HEK293 (cell line): ENCODE measurements at regions not wholly inside any gene's neighbourhood (a gene's known extent, or its start where the extent isn't known, plus 50 kb on each side); places are given as distances from the start of the nearest gene placed in this dataset.

Experiments used
- CTCF ChIA-PET: fragments of 350-600 bp; formaldehyde crosslinking; extraction: SDS; loops from one replicate; lab custom pipeline; 2021; ENCODE audit warnings: antibody characterized with exemption; lab: Yijun Ruan, JAX
- POLR2A ChIA-PET: fragments of 300-600 bp; formaldehyde crosslinking; extraction: SDS; loops from one replicate; lab custom pipeline; 2020; ENCODE audit warnings: antibody characterized with exemption, inconsistent platforms; lab: Yijun Ruan, JAX
- H3K27ac ChIP-seq: fragments of 200-500 bp; sonication (Bioruptor generic); 2 replicates; pipeline ENCODE4 v1.5.1; 2014; ENCODE audit warnings: low read depth, low read length, control low read depth, inconsistent platforms; ENCODE audit errors: extremely low read depth
- H3K36me3 ChIP-seq, 2 experiments: fragments of 200-500 bp in 1 of 2; sonication (Bioruptor generic) in 1 of 2; 1 replicate in 1 of 2; 2 replicates in 1 of 2; pipeline ENCODE4 v1.5.1; 2014 to 2017; ENCODE audit warnings: inconsistent platforms in 2 of 2, low read length in 2 of 2; ENCODE audit not compliant: control insufficient read depth in 2 of 2, insufficient read depth in 1 of 2
- H3K4me1 ChIP-seq: fragments of 200-500 bp; sonication (Bioruptor generic); 2 replicates; pipeline ENCODE4 v1.5.1; 2014; ENCODE audit warnings: mild to moderate bottlenecking, low read length, inconsistent platforms; ENCODE audit not compliant: control insufficient read depth, insufficient read depth
- H3K4me3 ChIP-seq: 2 replicates; pipeline ENCODE4 v1.5.1; 2011; ENCODE audit warnings: low read depth, mild to moderate bottlenecking, control low read depth, low read length, moderate library complexity
- H3K9me3 ChIP-seq: fragments of 200-500 bp; sonication (Bioruptor generic); 2 replicates; pipeline ENCODE4 v1.5.1; 2014; ENCODE audit warnings: low read depth, low read length, inconsistent platforms; ENCODE audit not compliant: control insufficient read depth, insufficient read depth
- MYNN ChIP-seq: fragments of 450-650 bp; formaldehyde crosslinking; IDR thresholded peaks from 2 replicates; pipeline ENCODE4 v1.5.1; 2016; ENCODE audit warnings: missing biosample characterization, missing genetic modification characterization, borderline replicate concordance
- MZF1 ChIP-seq: fragments of 450-650 bp; formaldehyde crosslinking; IDR thresholded peaks from 2 replicates; pipeline ENCODE4 v1.5.1; 2017; ENCODE audit warnings: missing biosample characterization, missing genetic modification characterization, borderline replicate concordance
- SCRT2 ChIP-seq: fragments of 450-650 bp; formaldehyde crosslinking; IDR thresholded peaks from 2 replicates; pipeline ENCODE4 v1.5.1; 2016; ENCODE audit warnings: missing biosample characterization, missing genetic modification characterization
- SP2 ChIP-seq: fragments of 450-650 bp; formaldehyde crosslinking; IDR thresholded peaks from 2 replicates; pipeline ENCODE4 v1.5.1; 2016; ENCODE audit warnings: missing biosample characterization, missing genetic modification characterization
- SP7 ChIP-seq: fragments of 450-650 bp; formaldehyde crosslinking; IDR thresholded peaks from 2 replicates; pipeline ENCODE4 v1.5.1; 2016; ENCODE audit warnings: missing biosample characterization, missing genetic modification characterization
- WT1 ChIP-seq: fragments of 450-650 bp; formaldehyde crosslinking; IDR thresholded peaks from 2 replicates; pipeline ENCODE4 v1.5.1; 2016; ENCODE audit warnings: missing biosample characterization, missing genetic modification characterization
- ZBTB1 ChIP-seq: fragments of 450-650 bp; formaldehyde crosslinking; IDR thresholded peaks from 2 replicates; pipeline ENCODE4 v1.5.1; 2016; ENCODE audit warnings: missing biosample characterization, missing genetic modification characterization
- ZBTB26 ChIP-seq: fragments of 450-650 bp; formaldehyde crosslinking; optimal IDR thresholded peaks from 2 replicates; pipeline ENCODE3; 2016; ENCODE audit warnings: missing biosample characterization, mild to moderate bottlenecking, missing genetic modification characterization
- ZIC2 ChIP-seq: fragments of 450-650 bp; formaldehyde crosslinking; IDR thresholded peaks from 2 replicates; pipeline ENCODE4 v1.5.1; 2016; ENCODE audit warnings: missing biosample characterization, missing genetic modification characterization
- ZNF112 ChIP-seq: fragments of 450-650 bp; formaldehyde crosslinking; IDR thresholded peaks from 2 replicates; pipeline ENCODE4 v1.5.0; 2017; ENCODE audit warnings: missing biosample characterization, missing genetic modification characterization
- ZNF248 ChIP-seq: fragments of 450-650 bp; formaldehyde crosslinking; IDR thresholded peaks from 2 replicates; pipeline ENCODE4 v1.5.1; 2017; ENCODE audit warnings: missing biosample characterization, missing genetic modification characterization
- ZNF274 ChIP-seq, 2 experiments: fragments of 200-500 bp in 1 of 2; fragments of 450-650 bp in 1 of 2; sonication (Bioruptor generic) in 1 of 2; formaldehyde crosslinking in 1 of 2; IDR thresholded peaks; 2 replicates each; pipeline versions ENCODE4 v1.5.1 to v1.6.1; 2014 to 2016; ENCODE audit warnings: borderline replicate concordance in 1 of 2, inconsistent platforms in 1 of 2, low read length in 1 of 2, missing biosample characterization in 1 of 2, missing genetic modification characterization in 1 of 2
- ZNF350 ChIP-seq: fragments of 450-650 bp; formaldehyde crosslinking; IDR thresholded peaks from 2 replicates; pipeline ENCODE4 v1.5.0; 2017; ENCODE audit warnings: missing biosample characterization, mild to moderate bottlenecking, missing genetic modification characterization
- ZNF394 ChIP-seq: fragments of 450-650 bp; formaldehyde crosslinking; IDR thresholded peaks from 2 replicates; pipeline ENCODE4 v1.5.1; 2016; ENCODE audit warnings: missing biosample characterization, missing genetic modification characterization, mild to moderate bottlenecking, moderate library complexity, borderline replicate concordance
- ZNF416 ChIP-seq: fragments of 450-650 bp; formaldehyde crosslinking; IDR thresholded peaks from 2 replicates; pipeline ENCODE4 v1.5.1; 2016; ENCODE audit warnings: missing biosample characterization, missing genetic modification characterization
- ZNF530 ChIP-seq: fragments of 450-650 bp; formaldehyde crosslinking; IDR thresholded peaks from 2 replicates; pipeline ENCODE4 v1.5.1; 2016; ENCODE audit warnings: low read depth, missing biosample characterization, missing genetic modification characterization
- ZNF623 ChIP-seq: fragments of 450-650 bp; formaldehyde crosslinking; IDR thresholded peaks from 2 replicates; pipeline ENCODE4 v1.5.1; 2016; ENCODE audit warnings: missing biosample characterization, missing genetic modification characterization
- ZNF645 ChIP-seq: fragments of 450-650 bp; formaldehyde crosslinking; IDR thresholded peaks from 2 replicates; pipeline ENCODE4; 2016; ENCODE audit warnings: missing biosample characterization, missing genetic modification characterization
- ZNF701 ChIP-seq: fragments of 450-650 bp; formaldehyde crosslinking; IDR thresholded peaks from 2 replicates; pipeline ENCODE4 v1.5.1; 2016; ENCODE audit warnings: missing biosample characterization, missing genetic modification characterization
- ZNF837 ChIP-seq: fragments of 450-650 bp; formaldehyde crosslinking; IDR thresholded peaks from 2 replicates; pipeline ENCODE4 v1.5.1; 2016; ENCODE audit warnings: missing biosample characterization, missing genetic modification characterization
- ZSCAN30 ChIP-seq: fragments of 450-650 bp; IDR thresholded peaks from 2 replicates; pipeline ENCODE4 v1.5.1; 2018; ENCODE audit warnings: missing biosample characterization, mild to moderate bottlenecking, missing genetic modification characterization, moderate library complexity
- TF ChIP-seq, protein P1 (sequence below): fragments of 450-650 bp; formaldehyde crosslinking; IDR thresholded peaks from 2 replicates; pipeline ENCODE4 v1.5.1; 2016; ENCODE audit warnings: missing biosample characterization, missing genetic modification characterization, low read depth

GRCh38 chr5:89542736-89543135, 659.8 kb upstream of the MEF2C start:
- CTCF ChIA-PET: no interaction called here
- no peak for TF ChIP-seq ZNF837 (tag by site-specific recombination)
- no peak for TF ChIP-seq ZIC2 (tag by site-specific recombination)
- no peak for TF ChIP-seq ZNF645 (tag by site-specific recombination)
- TF ChIP-seq ZNF416 (tag by site-specific recombination): no peak
- H3K9me3 ChIP-seq: no peaks in the 10 kb centered on the region
- no peaks in the 10 kb centered on the region for H3K4me1 ChIP-seq
- H3K36me3 ChIP-seq: no peaks in the 10 kb centered on the region
- H3K27ac ChIP-seq: no peak overlapping the region
- POLR2A ChIA-PET: no interaction called here
- H3K4me3 ChIP-seq: no peak overlapping the region

DNA sequence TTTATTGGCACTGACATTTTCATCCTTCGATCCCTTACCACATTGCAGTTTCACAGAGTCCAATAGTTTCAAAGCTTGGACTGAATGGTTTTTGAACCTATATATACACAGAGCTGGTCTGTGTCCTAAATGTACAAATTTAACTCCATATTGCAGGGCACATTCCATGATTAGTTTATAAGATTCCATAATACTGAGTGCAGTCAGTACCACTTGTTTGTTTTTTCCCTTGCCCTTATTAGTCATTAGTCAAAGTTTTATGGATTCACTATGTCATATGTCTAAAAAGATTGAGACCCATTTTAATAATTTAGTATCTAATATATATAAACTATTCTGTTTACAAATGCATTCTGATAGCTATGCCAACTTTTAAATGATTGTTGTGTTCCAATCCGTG, 654.8 kb upstream of the MEF2C start:
- TF ChIP-seq, protein P1, sequence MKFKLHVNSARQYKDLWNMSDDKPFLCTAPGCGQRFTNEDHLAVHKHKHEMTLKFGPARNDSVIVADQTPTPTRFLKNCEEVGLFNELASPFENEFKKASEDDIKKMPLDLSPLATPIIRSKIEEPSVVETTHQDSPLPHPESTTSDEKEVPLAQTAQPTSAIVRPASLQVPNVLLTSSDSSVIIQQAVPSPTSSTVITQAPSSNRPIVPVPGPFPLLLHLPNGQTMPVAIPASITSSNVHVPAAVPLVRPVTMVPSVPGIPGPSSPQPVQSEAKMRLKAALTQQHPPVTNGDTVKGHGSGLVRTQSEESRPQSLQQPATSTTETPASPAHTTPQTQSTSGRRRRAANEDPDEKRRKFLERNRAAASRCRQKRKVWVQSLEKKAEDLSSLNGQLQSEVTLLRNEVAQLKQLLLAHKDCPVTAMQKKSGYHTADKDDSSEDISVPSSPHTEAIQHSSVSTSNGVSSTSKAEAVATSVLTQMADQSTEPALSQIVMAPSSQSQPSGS (tag by site-specific recombination): no peak
- TF ChIP-seq ZNF350 (tag by site-specific recombination) (no peak), ZBTB26 (no peak)
- POLR2A ChIA-PET: no interaction called here
- H3K9me3 ChIP-seq: no peaks in the 10 kb centered on the region
- no peak overlapping the region for H3K4me3 ChIP-seq
- no peak overlapping the region for H3K27ac ChIP-seq
- H3K4me1 ChIP-seq: no peaks in the 10 kb centered on the region
- no peaks in the 10 kb centered on the region for H3K36me3 ChIP-seq
- CTCF ChIA-PET: no interaction called here

GRCh38 chr5:89536020-89536419, 653.0 kb upstream of the MEF2C start:
- H3K36me3 ChIP-seq: no peaks in the 10 kb centered on the region
- H3K4me1 ChIP-seq: no peaks in the 10 kb centered on the region
- TF ChIP-seq ZNF112 (tag by site-specific recombination) (no peak), ZBTB1 (tag by site-specific recombination) (no peak), ZNF701 (tag by site-specific recombination) (no peak), ZSCAN30 (tag by site-specific recombination) (no peak), ZNF248 (tag by site-specific recombination) (no peak), SP7 (tag by site-specific recombination) (no peak), WT1 (tag by site-specific recombination) (no peak), MZF1 (tag by site-specific recombination) (no peak), SP2 (tag by site-specific recombination) (no peak), ZNF530 (tag by site-specific recombination) (no peak), SCRT2 (tag by site-specific recombination) (no peak), ZNF394 (tag by site-specific recombination) (no peak), ZNF623 (tag by site-specific recombination) (no peak), ZNF274 (IDR thresholded peaks at IDR 0.05; ENCODE audit: low read length) (no peak), ZNF274 (tag by site-specific recombination; IDR thresholded peaks at IDR 0.05; ENCODE audit: borderline replicate concordance) (no peak), MYNN (tag by site-specific recombination) (no peak)
- POLR2A ChIA-PET: no interaction called here
- no peak overlapping the region for H3K4me3 ChIP-seq
- no peaks in the 10 kb centered on the region for H3K9me3 ChIP-seq
- CTCF ChIA-PET: no interaction called here
- H3K27ac ChIP-seq: no peak overlapping the region
